ENCODE measurements at regions not wholly inside any gene's neighbourhood (a gene's known extent, or its start where the extent isn't known, plus 50 kb on each side); places are given as distances from the start of the nearest gene placed in this dataset.

DNA sequence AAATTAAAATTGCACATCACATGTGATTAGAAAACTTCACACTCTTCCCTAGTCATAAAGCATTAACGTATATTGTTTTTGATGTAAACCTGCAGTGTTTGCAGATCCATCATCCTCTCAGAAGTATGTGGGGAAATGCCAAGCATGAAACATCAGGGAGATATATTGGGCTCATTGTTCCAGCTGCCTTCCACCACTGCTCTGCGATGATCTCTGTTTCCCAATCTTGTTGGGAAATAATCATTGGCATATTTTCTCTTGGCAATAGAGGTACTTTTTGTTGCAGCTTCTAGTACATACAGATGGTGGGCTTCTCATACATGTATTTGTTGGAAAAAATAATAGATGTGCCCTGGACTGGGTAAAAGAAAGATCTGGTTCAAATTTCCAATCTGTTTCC is 466.3 kb upstream of the HS3ST1 start:
- no peaks in the 10 kb centered on the region for H3K79me2 ChIP-seq (ENCODE audit: control insufficient read depth, insufficient read depth, low read length)
- no peak for DNase-seq (ENCODE audit: extremely low read depth in 1 of 4, low spot score in 3 of 4)
- no peaks in the 10 kb centered on the region for H3K36me3 ChIP-seq (ENCODE audit: control insufficient read depth, insufficient read depth, low read length)
- H3K4me3 ChIP-seq = no peak overlapping the region
- no peaks in the 10 kb centered on the region for H3K27me3 ChIP-seq (ENCODE audit: control insufficient read depth in 2 of 2, insufficient read depth in 2 of 2, low read length in 2 of 2)
- no peak overlapping the region for H3K27ac ChIP-seq (ENCODE audit: extremely low read depth, low read depth, low read length)
- no peak overlapping the region for H3K4me2 ChIP-seq (ENCODE audit: insufficient read depth, low read length)
- TF ChIP-seq ZNF830 (CRISPR knock-in tag; IDR thresholded peaks at IDR 0.05) (no peak), NCOA6 (IDR thresholded peaks at IDR 0.05) (no peak), HLTF (IDR thresholded peaks at IDR 0.05) (no peak), NONO (IDR thresholded peaks at IDR 0.05; ENCODE audit: low read depth in 2 of 2, low read length in 1 of 2) (no peak), HMG20A (CRISPR knock-in tag; conservative IDR thresholded peaks at IDR 0.05) (no peak), SP1 (CRISPR knock-in tag; IDR thresholded peaks at IDR 0.05) (no peak), ZNF239 (CRISPR knock-in tag; IDR thresholded peaks at IDR 0.05) (no peak), NFE2L1 (tag; IDR thresholded peaks at IDR 0.05; ENCODE audit: borderline replicate concordance, low read depth) (no peak)
- TF ChIP-seq, protein P1, sequence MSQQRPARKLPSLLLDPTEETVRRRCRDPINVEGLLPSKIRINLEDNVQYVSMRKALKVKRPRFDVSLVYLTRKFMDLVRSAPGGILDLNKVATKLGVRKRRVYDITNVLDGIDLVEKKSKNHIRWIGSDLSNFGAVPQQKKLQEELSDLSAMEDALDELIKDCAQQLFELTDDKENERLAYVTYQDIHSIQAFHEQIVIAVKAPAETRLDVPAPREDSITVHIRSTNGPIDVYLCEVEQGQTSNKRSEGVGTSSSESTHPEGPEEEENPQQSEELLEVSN (IDR thresholded peaks at IDR 0.05; ENCODE audit: borderline replicate concordance in 1 of 2, extremely low read depth in 1 of 2, insufficient read depth in 1 of 2, insufficient read length in 1 of 2, low read depth in 1 of 2, low read length in 1 of 2, poor library complexity in 1 of 2, severe bottlenecking in 1 of 2) = no peak
- TF ChIP-seq, protein P2, sequence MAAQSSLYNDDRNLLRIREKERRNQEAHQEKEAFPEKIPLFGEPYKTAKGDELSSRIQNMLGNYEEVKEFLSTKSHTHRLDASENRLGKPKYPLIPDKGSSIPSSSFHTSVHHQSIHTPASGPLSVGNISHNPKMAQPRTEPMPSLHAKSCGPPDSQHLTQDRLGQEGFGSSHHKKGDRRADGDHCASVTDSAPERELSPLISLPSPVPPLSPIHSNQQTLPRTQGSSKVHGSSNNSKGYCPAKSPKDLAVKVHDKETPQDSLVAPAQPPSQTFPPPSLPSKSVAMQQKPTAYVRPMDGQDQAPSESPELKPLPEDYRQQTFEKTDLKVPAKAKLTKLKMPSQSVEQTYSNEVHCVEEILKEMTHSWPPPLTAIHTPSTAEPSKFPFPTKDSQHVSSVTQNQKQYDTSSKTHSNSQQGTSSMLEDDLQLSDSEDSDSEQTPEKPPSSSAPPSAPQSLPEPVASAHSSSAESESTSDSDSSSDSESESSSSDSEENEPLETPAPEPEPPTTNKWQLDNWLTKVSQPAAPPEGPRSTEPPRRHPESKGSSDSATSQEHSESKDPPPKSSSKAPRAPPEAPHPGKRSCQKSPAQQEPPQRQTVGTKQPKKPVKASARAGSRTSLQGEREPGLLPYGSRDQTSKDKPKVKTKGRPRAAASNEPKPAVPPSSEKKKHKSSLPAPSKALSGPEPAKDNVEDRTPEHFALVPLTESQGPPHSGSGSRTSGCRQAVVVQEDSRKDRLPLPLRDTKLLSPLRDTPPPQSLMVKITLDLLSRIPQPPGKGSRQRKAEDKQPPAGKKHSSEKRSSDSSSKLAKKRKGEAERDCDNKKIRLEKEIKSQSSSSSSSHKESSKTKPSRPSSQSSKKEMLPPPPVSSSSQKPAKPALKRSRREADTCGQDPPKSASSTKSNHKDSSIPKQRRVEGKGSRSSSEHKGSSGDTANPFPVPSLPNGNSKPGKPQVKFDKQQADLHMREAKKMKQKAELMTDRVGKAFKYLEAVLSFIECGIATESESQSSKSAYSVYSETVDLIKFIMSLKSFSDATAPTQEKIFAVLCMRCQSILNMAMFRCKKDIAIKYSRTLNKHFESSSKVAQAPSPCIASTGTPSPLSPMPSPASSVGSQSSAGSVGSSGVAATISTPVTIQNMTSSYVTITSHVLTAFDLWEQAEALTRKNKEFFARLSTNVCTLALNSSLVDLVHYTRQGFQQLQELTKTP (IDR thresholded peaks at IDR 0.05; ENCODE audit: low read depth in 1 of 2, partially characterized antibody in 2 of 2) = no peak
- TF ChIP-seq, protein P3, sequence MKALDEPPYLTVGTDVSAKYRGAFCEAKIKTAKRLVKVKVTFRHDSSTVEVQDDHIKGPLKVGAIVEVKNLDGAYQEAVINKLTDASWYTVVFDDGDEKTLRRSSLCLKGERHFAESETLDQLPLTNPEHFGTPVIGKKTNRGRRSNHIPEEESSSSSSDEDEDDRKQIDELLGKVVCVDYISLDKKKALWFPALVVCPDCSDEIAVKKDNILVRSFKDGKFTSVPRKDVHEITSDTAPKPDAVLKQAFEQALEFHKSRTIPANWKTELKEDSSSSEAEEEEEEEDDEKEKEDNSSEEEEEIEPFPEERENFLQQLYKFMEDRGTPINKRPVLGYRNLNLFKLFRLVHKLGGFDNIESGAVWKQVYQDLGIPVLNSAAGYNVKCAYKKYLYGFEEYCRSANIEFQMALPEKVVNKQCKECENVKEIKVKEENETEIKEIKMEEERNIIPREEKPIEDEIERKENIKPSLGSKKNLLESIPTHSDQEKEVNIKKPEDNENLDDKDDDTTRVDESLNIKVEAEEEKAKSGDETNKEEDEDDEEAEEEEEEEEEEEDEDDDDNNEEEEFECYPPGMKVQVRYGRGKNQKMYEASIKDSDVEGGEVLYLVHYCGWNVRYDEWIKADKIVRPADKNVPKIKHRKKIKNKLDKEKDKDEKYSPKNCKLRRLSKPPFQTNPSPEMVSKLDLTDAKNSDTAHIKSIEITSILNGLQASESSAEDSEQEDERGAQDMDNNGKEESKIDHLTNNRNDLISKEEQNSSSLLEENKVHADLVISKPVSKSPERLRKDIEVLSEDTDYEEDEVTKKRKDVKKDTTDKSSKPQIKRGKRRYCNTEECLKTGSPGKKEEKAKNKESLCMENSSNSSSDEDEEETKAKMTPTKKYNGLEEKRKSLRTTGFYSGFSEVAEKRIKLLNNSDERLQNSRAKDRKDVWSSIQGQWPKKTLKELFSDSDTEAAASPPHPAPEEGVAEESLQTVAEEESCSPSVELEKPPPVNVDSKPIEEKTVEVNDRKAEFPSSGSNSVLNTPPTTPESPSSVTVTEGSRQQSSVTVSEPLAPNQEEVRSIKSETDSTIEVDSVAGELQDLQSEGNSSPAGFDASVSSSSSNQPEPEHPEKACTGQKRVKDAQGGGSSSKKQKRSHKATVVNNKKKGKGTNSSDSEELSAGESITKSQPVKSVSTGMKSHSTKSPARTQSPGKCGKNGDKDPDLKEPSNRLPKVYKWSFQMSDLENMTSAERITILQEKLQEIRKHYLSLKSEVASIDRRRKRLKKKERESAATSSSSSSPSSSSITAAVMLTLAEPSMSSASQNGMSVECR (CRISPR knock-in tag; IDR thresholded peaks at IDR 0.05) = no peak
- TF ChIP-seq, protein P4, sequence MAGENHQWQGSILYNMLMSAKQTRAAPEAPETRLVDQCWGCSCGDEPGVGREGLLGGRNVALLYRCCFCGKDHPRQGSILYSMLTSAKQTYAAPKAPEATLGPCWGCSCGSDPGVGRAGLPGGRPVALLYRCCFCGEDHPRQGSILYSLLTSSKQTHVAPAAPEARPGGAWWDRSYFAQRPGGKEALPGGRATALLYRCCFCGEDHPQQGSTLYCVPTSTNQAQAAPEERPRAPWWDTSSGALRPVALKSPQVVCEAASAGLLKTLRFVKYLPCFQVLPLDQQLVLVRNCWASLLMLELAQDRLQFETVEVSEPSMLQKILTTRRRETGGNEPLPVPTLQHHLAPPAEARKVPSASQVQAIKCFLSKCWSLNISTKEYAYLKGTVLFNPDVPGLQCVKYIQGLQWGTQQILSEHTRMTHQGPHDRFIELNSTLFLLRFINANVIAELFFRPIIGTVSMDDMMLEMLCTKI (IDR thresholded peaks at IDR 0.05; ENCODE audit: partially characterized antibody) = no peak
- no peaks in the 10 kb centered on the region for H3K9me3 ChIP-seq (replicated peaks; ENCODE audit: control insufficient read depth, insufficient read depth, low read depth, low read length)
- FAIRE-seq = no peak
- 0% methylated on average over 2 of the region's 2 CpGs for WGBS (ENCODE audit: insufficient coverage, low coverage, missing lambda C conversion rate)
- ATAC-seq = no peak
- H4K20me1 ChIP-seq (replicated peaks; ENCODE audit: control insufficient read depth, insufficient read depth, low read length) = no peaks in the 10 kb centered on the region
- in situ Hi-C loops (cut with MboI) (no loop called here), intact Hi-C loops (cut with micrococcal nuclease) (no loop called here)
- ChIA-PET CTCF (ENCODE audit: low intra/inter-chr PET ratio) (no interaction called here), POLR2A (no interaction called here)
- no peak overlapping the region for H3K9ac ChIP-seq (ENCODE audit: insufficient read depth in 1 of 2, low read depth in 2 of 2, low read length in 2 of 2)
- no peak overlapping the region for H2AFZ ChIP-seq (ENCODE audit: low read depth, low read length)
- H3K4me1 ChIP-seq (replicated peaks in 1 of 2; ENCODE audit: control insufficient read depth in 2 of 2, insufficient read depth in 2 of 2, low read length in 2 of 2) = no peaks in the 10 kb centered on the region
- H3K9me1 ChIP-seq (ENCODE audit: control insufficient read depth, insufficient read depth, low read length) = no peaks in the 10 kb centered on the region
- BruUV-seq (replicated peaks) = no TSS peak

All from K562 (cell line).